H9 (cell line): ENCODE measurements at regions not wholly inside any gene's neighbourhood (a gene's known extent, or its start where the extent isn't known, plus 50 kb on each side); places are given as distances from the start of the nearest gene placed in this dataset.
A peak's percentile ranks its signal among the peaks of the same experiment; 100 is the strongest.

Source experiments
- DNase-seq: peaks from one replicate; pipeline ENCODE4 v3.0.0-alpha.2; 2017
- H2AFZ ChIP-seq: one replicate; pipeline ENCODE4 v1.6.1; 2013; ENCODE audit warnings: mild to moderate bottlenecking, low read length, control low read depth, moderate library complexity
- H2AK5ac ChIP-seq: 2 replicates; pipeline ENCODE4 v1.6.1; 2013; ENCODE audit warnings: low read length, control low read depth, mixed read lengths; ENCODE audit not compliant: insufficient read length
- H2BK120ac ChIP-seq: one replicate; pipeline ENCODE4 v1.6.1; 2013; ENCODE audit warnings: low read depth, mild to moderate bottlenecking, low read length, control low read depth, inconsistent platforms; ENCODE audit not compliant: poor library complexity, severe bottlenecking
- H2BK12ac ChIP-seq: 2 replicates; pipeline ENCODE4 v1.6.1; 2013; ENCODE audit warnings: low read length, control low read depth, mixed read lengths, low read depth; ENCODE audit not compliant: insufficient read length
- H2BK15ac ChIP-seq: 2 replicates; pipeline ENCODE4 v1.6.1; 2013; ENCODE audit warnings: low read depth, low read length, control low read depth
- H2BK20ac ChIP-seq: one replicate; pipeline ENCODE4 v1.6.1; 2013; ENCODE audit warnings: low read depth, mild to moderate bottlenecking, low read length, control low read depth, inconsistent platforms; ENCODE audit not compliant: poor library complexity, severe bottlenecking
- H2BK5ac ChIP-seq: 2 replicates; pipeline ENCODE4 v1.6.1; 2013; ENCODE audit warnings: low read length, control low read depth, mixed read lengths; ENCODE audit not compliant: insufficient read length
- H3K14ac ChIP-seq: 2 replicates; pipeline ENCODE4 v1.6.1; 2013; ENCODE audit warnings: low read length, control low read depth; ENCODE audit not compliant: insufficient read depth
- H3K18ac ChIP-seq: 2 replicates; pipeline ENCODE4 v1.6.1; 2013; ENCODE audit warnings: low read depth, mild to moderate bottlenecking, mixed read lengths, low read length, control low read depth; ENCODE audit not compliant: insufficient read length
- H3K23ac ChIP-seq: 2 replicates; pipeline ENCODE4 v1.6.1; 2013; ENCODE audit warnings: low read length, control low read depth, mixed read lengths, low read depth; ENCODE audit not compliant: insufficient read length
- H3K23me2 ChIP-seq: 2 replicates; pipeline ENCODE4 v1.6.1; 2013; ENCODE audit warnings: low read depth, mild to moderate bottlenecking, mixed read lengths, low read length, control low read depth; ENCODE audit not compliant: insufficient read length, poor library complexity, severe bottlenecking
- H3K27ac ChIP-seq: 2 replicates; pipeline ENCODE4 v1.5.1; 2013; ENCODE audit warnings: low read length, control low read depth, mixed read lengths, low read depth; ENCODE audit not compliant: insufficient read length
- H3K27me3 ChIP-seq: 2 replicates; pipeline ENCODE4 v1.6.1; 2013; ENCODE audit warnings: low read length, control low read depth, inconsistent platforms; ENCODE audit not compliant: insufficient read depth
- H3K4ac ChIP-seq: 2 replicates; pipeline ENCODE4 v1.6.1; 2013; ENCODE audit warnings: low read depth, mild to moderate bottlenecking, control low read depth, inconsistent platforms, low read length, moderate library complexity
- H3K4me1 ChIP-seq: 2 replicates; pipeline ENCODE4 v1.6.1; 2013; ENCODE audit warnings: low read length, control low read depth, inconsistent platforms; ENCODE audit not compliant: insufficient read depth
- H3K4me2 ChIP-seq: 2 replicates; pipeline ENCODE4 v1.6.1; 2013; ENCODE audit warnings: low read length, control low read depth, mixed read lengths; ENCODE audit not compliant: insufficient read length, insufficient read depth
- H3K56ac ChIP-seq: 2 replicates; pipeline ENCODE4 v1.6.1; 2013; ENCODE audit warnings: low read depth, mild to moderate bottlenecking, mixed read lengths, low read length, control low read depth; ENCODE audit not compliant: insufficient read length
- H3K79me1 ChIP-seq: 2 replicates; pipeline ENCODE4 v1.6.1; 2013; ENCODE audit warnings: low read depth, mild to moderate bottlenecking, moderate library complexity, low read length, control low read depth, inconsistent platforms; ENCODE audit not compliant: insufficient read depth, poor library complexity, severe bottlenecking
- H3K79me2 ChIP-seq: 2 replicates; pipeline ENCODE4 v1.6.1; 2013; ENCODE audit warnings: low read length, control low read depth, inconsistent platforms; ENCODE audit not compliant: insufficient read depth
- H3K9ac ChIP-seq: 2 replicates; pipeline ENCODE4 v1.6.1; 2013; ENCODE audit warnings: low read length, control low read depth, mixed read lengths; ENCODE audit not compliant: insufficient read length; ENCODE audit errors: extremely low read depth
- H3K9me3 ChIP-seq: one replicate; pipeline ENCODE4 v1.6.1; 2013; ENCODE audit warnings: low read depth, low read length, inconsistent platforms; ENCODE audit not compliant: control insufficient read depth
- H3T11ph ChIP-seq: one replicate; pipeline ENCODE4 v1.6.1; 2013; ENCODE audit warnings: mild to moderate bottlenecking, low read length, control low read depth, inconsistent platforms
- H4K20me1 ChIP-seq: one replicate; pipeline ENCODE4 v1.6.1; 2013; ENCODE audit not compliant: control insufficient read depth, insufficient read length, insufficient read depth
- H4K5ac ChIP-seq: 2 replicates; pipeline ENCODE4 v1.6.1; 2013; ENCODE audit warnings: low read depth, mild to moderate bottlenecking, mixed read lengths, low read length, control low read depth; ENCODE audit not compliant: insufficient read length
- H4K8ac ChIP-seq: replicated peaks from 2 replicates; pipeline ENCODE4 v1.6.1; 2013; ENCODE audit warnings: low read length, control low read depth, mixed read lengths, low read depth; ENCODE audit not compliant: insufficient read length
- H4K91ac ChIP-seq: 2 replicates; pipeline ENCODE4 v1.6.1; 2013; ENCODE audit warnings: low read depth, mild to moderate bottlenecking, moderate library complexity, mixed read lengths, low read length, control low read depth; ENCODE audit not compliant: insufficient read length
- H3K27ac Mint-ChIP-seq, 3 experiments: 2 replicates in 2 of 3; 3 replicates in 1 of 3; pipeline ENCODE4 v1.8.0; 2020 to 2021; ENCODE audit warnings: mixed read lengths in 3 of 3, mild to moderate bottlenecking in 1 of 3, moderate library complexity in 1 of 3
- H3K27me3 Mint-ChIP-seq: 2 replicates; pipeline ENCODE4 v1.8.0; 2021; ENCODE audit warnings: low read depth, mild to moderate bottlenecking, moderate library complexity, mixed read lengths
- H3K36me3 Mint-ChIP-seq, 3 experiments: 2 replicates in 2 of 3; 3 replicates in 1 of 3; pipeline ENCODE4 v1.8.0; 2020 to 2021; ENCODE audit warnings: low read depth in 3 of 3, mixed read lengths in 3 of 3; ENCODE audit not compliant: insufficient read depth in 1 of 3
- H3K4me1 Mint-ChIP-seq, 2 experiments: 2 replicates each; pipeline ENCODE4 v1.8.0; 2020; ENCODE audit warnings: mixed read lengths in 2 of 2
- H3K4me3 Mint-ChIP-seq, 2 experiments: 2 replicates in 1 of 2; 3 replicates in 1 of 2; pipeline ENCODE4 v1.8.0; 2020 to 2021; ENCODE audit warnings: mild to moderate bottlenecking in 2 of 2, mixed read lengths in 2 of 2, moderate library complexity in 1 of 2
- H3K9me3 Mint-ChIP-seq, 2 experiments: 2 replicates in 1 of 2; 3 replicates in 1 of 2; pipeline ENCODE4 v1.8.0; 2020; ENCODE audit warnings: mild to moderate bottlenecking in 2 of 2, mixed read lengths in 2 of 2, moderate library complexity in 1 of 2
- WGBS: extraction: QIAGEN DNeasy Blood & Tissue Kit; methylation state at CpG from one replicate; pipeline ENCODE4 v1.1.7; 2013; ENCODE audit warnings: missing lambda C conversion rate, low lambda C conversion rate, mixed read lengths; ENCODE audit not compliant: insufficient read length; ENCODE audit errors: extremely low coverage; 5-methylcytosine and 5-hydroxymethylcytosine counted together
- TF ChIP-seq, protein P1 (sequence below): fragments of 200-600 bp; sonication (generic); conservative IDR thresholded peaks from 3 replicates; pipeline ENCODE4 v1.8.0; 2021; ENCODE audit warnings: antibody characterized with exemption, mild to moderate bottlenecking

- no peak for DNase-seq
- no CpG with 5 or more reads among the region's 10 CpGs for WGBS
- Histone ChIP-seq H3K18ac (no peak overlapping the region), H3K56ac (no peak overlapping the region), H3K79me1 (no peaks in the 10 kb centered on the region), H2BK120ac (no peak overlapping the region), H3K4me2 (no peak overlapping the region), H3T11ph (no peak overlapping the region), H3K4me1 (peaks cover 3% of the 10 kb centered on the region; the same call in 1 of the 2 replicates), H4K91ac (no peak overlapping the region), H2BK5ac (no peak overlapping the region), H3K27ac (no peak overlapping the region), H3K79me2 (no peaks in the 10 kb centered on the region), H2AFZ (no peak overlapping the region), H2BK12ac (no peak overlapping the region), H2AK5ac (no peak overlapping the region), H2BK15ac (no peak overlapping the region), H3K27me3 (no peaks in the 10 kb centered on the region), H3K9me3 (no peaks in the 10 kb centered on the region), H4K20me1 (no peaks in the 10 kb centered on the region), H2BK20ac (no peak overlapping the region), H3K14ac (no peak overlapping the region), H4K5ac (no peak overlapping the region), H4K8ac (no peak overlapping the region), H3K23me2 (no peaks in the 10 kb centered on the region), H3K23ac (no peak overlapping the region), H3K4ac (no peak overlapping the region), H3K9ac (no peak overlapping the region)
- Mint-ChIP-seq H3K4me1 (peaks cover 25 to 30% of the 10 kb centered on the region in 2 experiments), H3K27me3 (peaks cover 1% of the 10 kb centered on the region; the same call in 1 of the 2 replicates), H3K27ac (no peak overlapping the region), H3K36me3 (0 out of 7 replicates have a peak, but pooled peaks cover 0 to 1% (median 0%) of the 10 kb centered on the region in 3 experiments), H3K9me3 (peaks cover 3 to 5% of the 10 kb centered on the region in 2 experiments; a peak in 3 of 5 replicates), H3K4me3 (no peak overlapping the region)
- TF ChIP-seq, protein P1, sequence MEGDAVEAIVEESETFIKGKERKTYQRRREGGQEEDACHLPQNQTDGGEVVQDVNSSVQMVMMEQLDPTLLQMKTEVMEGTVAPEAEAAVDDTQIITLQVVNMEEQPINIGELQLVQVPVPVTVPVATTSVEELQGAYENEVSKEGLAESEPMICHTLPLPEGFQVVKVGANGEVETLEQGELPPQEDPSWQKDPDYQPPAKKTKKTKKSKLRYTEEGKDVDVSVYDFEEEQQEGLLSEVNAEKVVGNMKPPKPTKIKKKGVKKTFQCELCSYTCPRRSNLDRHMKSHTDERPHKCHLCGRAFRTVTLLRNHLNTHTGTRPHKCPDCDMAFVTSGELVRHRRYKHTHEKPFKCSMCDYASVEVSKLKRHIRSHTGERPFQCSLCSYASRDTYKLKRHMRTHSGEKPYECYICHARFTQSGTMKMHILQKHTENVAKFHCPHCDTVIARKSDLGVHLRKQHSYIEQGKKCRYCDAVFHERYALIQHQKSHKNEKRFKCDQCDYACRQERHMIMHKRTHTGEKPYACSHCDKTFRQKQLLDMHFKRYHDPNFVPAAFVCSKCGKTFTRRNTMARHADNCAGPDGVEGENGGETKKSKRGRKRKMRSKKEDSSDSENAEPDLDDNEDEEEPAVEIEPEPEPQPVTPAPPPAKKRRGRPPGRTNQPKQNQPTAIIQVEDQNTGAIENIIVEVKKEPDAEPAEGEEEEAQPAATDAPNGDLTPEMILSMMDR: peak; percentile 35; the same call in 2 of the 3 replicates
These were observed 340.3 kb downstream of the CXCL12 start for GRCh38 chr10:44044549-44044948.
